SK-N-MC (cell line): ENCODE measurements at regions not wholly inside any gene's neighbourhood (a gene's known extent, or its start where the extent isn't known, plus 50 kb on each side); places are given as distances from the start of the nearest gene placed in this dataset.

Source experiments
- EZH2 ChIP-seq: fragments of 200-600 bp; sonication (generic); IDR thresholded peaks from one replicate; pipeline ENCODE4 v1.6.1; 2017; ENCODE audit warnings: antibody characterized with exemption
- POLR2AphosphoS5 ChIP-seq: IDR thresholded peaks from 2 replicates; pipeline ENCODE4 v1.6.1; 2012; ENCODE audit warnings: mild to moderate bottlenecking, low read depth, low read length, borderline replicate concordance

DNA sequence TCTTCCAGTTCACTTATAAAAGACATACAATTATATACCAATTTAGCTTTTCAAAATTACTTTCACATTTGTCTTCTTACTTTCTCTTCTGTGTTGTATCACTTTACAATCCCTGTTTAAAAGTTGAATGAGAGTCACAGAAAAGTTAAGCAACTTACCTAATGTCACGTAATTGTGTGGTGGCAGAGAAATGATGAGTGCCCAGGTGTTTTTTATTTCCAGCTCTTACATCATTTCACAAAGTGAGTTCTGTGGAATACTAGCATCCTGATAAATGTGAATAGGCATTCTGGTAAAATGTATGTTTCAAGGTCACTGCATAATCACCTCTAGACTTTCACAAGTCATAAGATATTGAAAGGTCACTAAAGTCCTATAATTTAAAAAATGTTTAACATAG, 133.0 kb upstream of the FIBIN start:
- TF ChIP-seq EZH2 = no peak
- no peak for TF ChIP-seq POLR2AphosphoS5
